Endothelial cell of umbilical vein (primary cell): ENCODE measurements at regions not wholly inside any gene's neighbourhood (a gene's known extent, or its start where the extent isn't known, plus 50 kb on each side); places are given as distances from the start of the nearest gene placed in this dataset. TPM values are rescaled to one million over a fixed set of nuclear protein-coding genes. Genes with fewer than 3 reads are reported as not detected.
"Not testable (repeated sequence)": the region's sequence is repeated elsewhere in the genome, so short reads cannot be mapped to it uniquely, and the experiment has no call there.

ENCODE experiments used
- BruUV-seq: library from RNA; stranded (reverse); fragments of 400-500 nt; replicated peaks from 2 replicates; lab custom pipeline; 2021; lab: Mats Ljungman, UMichigan
- CTCF ChIA-PET: fragments of 300-600, 350-600 bp; sonication (Branson Sonifier 250); formaldehyde crosslinking; loops from one replicate; lab custom pipeline; 2021; ENCODE audit warnings: antibody characterized with exemption, inconsistent platforms; lab: Charles Lee
- POLR2A ChIA-PET: fragments of 300-600, 350-600 bp; sonication (Branson Sonifier 250); formaldehyde crosslinking; loops from one replicate; lab custom pipeline; 2021; ENCODE audit warnings: antibody characterized with exemption, inconsistent platforms; lab: Charles Lee
- DNase-seq: peaks from one replicate; pipeline ENCODE4 v3.0.0-alpha.2; 2011; ENCODE audit warnings: low read depth, low spot score
- FAIRE-seq: peaks from 2 replicates; lab custom pipeline; 2011; peaks lifted over from hg19 to GRCh38; lab: Jason Lieb, UNC
- H2AFZ ChIP-seq: 2 replicates; pipeline ENCODE4 v1.6.0; 2012; ENCODE audit warnings: low read depth, low read length, control low read depth, inconsistent platforms
- H3K27ac ChIP-seq: 2 replicates; pipeline ENCODE4 v1.5.1; 2011; ENCODE audit warnings: low read depth, mild to moderate bottlenecking, control low read depth, low read length, moderate library complexity; ENCODE audit not compliant: insufficient read depth
- H3K27me3 ChIP-seq, 2 experiments: 2 replicates each; pipeline versions ENCODE4 v1.6.0 to v1.6.1; 2011; ENCODE audit warnings: low read length in 2 of 2, mixed read lengths in 1 of 2; ENCODE audit not compliant: control insufficient read depth in 2 of 2, insufficient read depth in 2 of 2
- H3K36me3 ChIP-seq, 2 experiments: 2 replicates in 1 of 2; 3 replicates in 1 of 2; pipeline ENCODE4 v1.5.1; 2011; ENCODE audit warnings: low read length in 2 of 2, mild to moderate bottlenecking in 1 of 2, moderate library complexity in 1 of 2; ENCODE audit not compliant: control insufficient read depth in 2 of 2, insufficient read depth in 2 of 2; ENCODE audit errors: extremely low read depth in 1 of 2
- H3K4me1 ChIP-seq: 3 replicates; pipeline ENCODE4 v1.5.1; 2011; ENCODE audit warnings: mild to moderate bottlenecking, low read length; ENCODE audit not compliant: control insufficient read depth, insufficient read depth; ENCODE audit errors: extremely low read depth
- H3K4me2 ChIP-seq: 2 replicates; pipeline ENCODE4 v1.6.1; 2011; ENCODE audit warnings: low read length, control low read depth, mixed read lengths; ENCODE audit not compliant: insufficient read depth
- H3K4me3 ChIP-seq, 3 experiments: fragments of 200-600 bp in 1 of 3; sonication (generic), shearing (Covaris generic) in 1 of 3; replicated peaks in 1 of 3; 2 replicates each; pipeline ENCODE4 v1.5.1; 2011 to 2016; ENCODE audit warnings: control low read depth in 3 of 3, low read length in 3 of 3, mild to moderate bottlenecking in 2 of 3, inconsistent platforms in 1 of 3, low read depth in 1 of 3, moderate library complexity in 1 of 3; ENCODE audit not compliant: insufficient read depth in 1 of 3
- H3K79me2 ChIP-seq: 2 replicates; pipeline ENCODE4 v1.6.0; 2012; ENCODE audit warnings: low read length, inconsistent platforms; ENCODE audit not compliant: control insufficient read depth, insufficient read depth
- H3K9ac ChIP-seq: replicated peaks from 2 replicates; pipeline ENCODE3; 2011; ENCODE audit warnings: low read length, control low read depth; ENCODE audit not compliant: insufficient read depth; ENCODE audit errors: extremely low read depth
- H3K9me1 ChIP-seq: replicated peaks from 3 replicates; pipeline ENCODE4 v1.6.0; 2011; ENCODE audit warnings: mild to moderate bottlenecking, low read length; ENCODE audit not compliant: control insufficient read depth, insufficient read depth; ENCODE audit errors: extremely low read depth
- H3K9me3 ChIP-seq: replicated peaks from 2 replicates; pipeline ENCODE4 v1.5.1; 2012; ENCODE audit warnings: low read length, inconsistent platforms; ENCODE audit not compliant: control insufficient read depth, insufficient read depth
- H4K20me1 ChIP-seq: replicated peaks from 2 replicates; pipeline ENCODE3; 2011; ENCODE audit warnings: mild to moderate bottlenecking, low read length; ENCODE audit not compliant: control insufficient read depth, insufficient read depth; ENCODE audit errors: extremely low read depth
- dilution Hi-C: fragments of 300-500 bp; cut with MboI; formaldehyde crosslinking; loops from one replicate; pipeline ENCODE4 v1.15.0; 2019; ENCODE audit warnings: low sequenced_read_pairs; ENCODE audit not compliant: extremely low pct_ligation_motif_present
- intact Hi-C: fragments of 100-400 bp; cut with micrococcal nuclease; formaldehyde crosslinking; loops from one replicate; pipeline ENCODE4 v1.10.0; 2022
- small RNA-seq: library from RNA; depleted of rRNA; stranded (forward); fragments of <200 nt; gene quantifications from one replicate; pipeline ENCODE3, GENCODE V24; 2012; ENCODE audit warnings: low replicate concordance, low read depth; ENCODE audit not compliant: insufficient read depth, insufficient read length

DNA sequence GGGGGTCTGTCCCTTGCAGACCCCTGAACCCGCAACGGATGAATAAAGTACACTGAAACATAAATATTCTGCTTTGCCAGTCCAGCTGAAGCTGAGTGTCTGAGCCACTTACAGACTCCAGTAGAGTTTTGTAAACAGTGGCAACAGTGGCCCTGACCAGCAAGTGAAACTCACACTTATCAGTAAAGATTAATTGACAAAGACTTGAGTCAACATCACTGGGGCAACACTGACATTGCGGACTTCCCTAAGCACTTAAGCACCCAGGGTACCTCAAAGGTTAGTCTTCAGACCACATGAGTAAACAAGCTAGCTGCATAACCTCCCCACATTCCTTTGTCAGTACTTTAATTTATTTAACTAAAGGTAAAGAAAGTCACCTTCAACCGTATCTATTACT, 79.8 kb upstream of the HSFY2 start:
- POLR2A ChIA-PET, intact Hi-C loops, dilution Hi-C loops, H3K27me3 ChIP-seq, BruUV-seq, H3K36me3 ChIP-seq, H3K4me3 ChIP-seq, H2AFZ ChIP-seq, DNase-seq, H3K9ac ChIP-seq, H3K4me1 ChIP-seq, H3K79me2 ChIP-seq, H3K9me3 ChIP-seq, H3K9me1 ChIP-seq, H3K27ac ChIP-seq, CTCF ChIA-PET, FAIRE-seq, H4K20me1 ChIP-seq, H3K4me2 ChIP-seq: not testable (repeated sequence)

DNA sequence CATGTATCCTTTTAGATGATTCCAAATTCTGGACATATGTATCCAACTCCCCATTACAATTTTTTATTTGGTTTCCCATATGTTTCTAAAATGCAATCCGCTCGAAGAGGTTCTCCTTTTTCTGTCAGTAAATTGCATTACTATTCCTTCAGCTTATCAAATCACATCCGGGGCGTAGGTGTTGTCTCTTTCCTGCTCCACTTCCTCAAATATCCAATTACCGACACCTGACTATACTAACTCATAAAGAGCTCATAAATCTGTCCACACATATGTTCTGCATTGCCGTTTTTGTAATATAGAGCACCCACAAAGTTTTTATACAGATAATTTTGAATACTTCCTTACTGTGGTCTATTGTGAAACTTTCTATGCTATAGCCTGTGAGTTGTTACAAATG, 63.1 kb upstream of the HSFY2 start:
- H3K9ac ChIP-seq, DNase-seq, H3K27ac ChIP-seq, H3K4me1 ChIP-seq, H3K4me3 ChIP-seq, dilution Hi-C loops, POLR2A ChIA-PET, H3K4me2 ChIP-seq, H3K36me3 ChIP-seq, CTCF ChIA-PET, BruUV-seq, H3K9me3 ChIP-seq, H2AFZ ChIP-seq, H4K20me1 ChIP-seq, H3K27me3 ChIP-seq, H3K9me1 ChIP-seq, intact Hi-C loops, H3K79me2 ChIP-seq: not testable (repeated sequence)
- FAIRE-seq, result peak; percentile 40

Small RNAs in the stretch of these regions (small RNA-seq; reads per million reads assigned to genes)
- gene CD24P4, result not detected
- not detected for gene MTCYBP2
- not detected for gene RNU6-255P
